Osteocyte (in vitro differentiated cells): ENCODE measurements at regions not wholly inside any gene's neighbourhood (a gene's known extent, or its start where the extent isn't known, plus 50 kb on each side); places are given as distances from the start of the nearest gene placed in this dataset.

Source experiments
- DNase-seq: peaks from one replicate; pipeline ENCODE4 v3.0.0; 2021; ENCODE audit warnings: mixed read lengths; ENCODE audit not compliant: unreplicated experiment; ENCODE audit errors: extremely low spot score
- H3K27ac Mint-ChIP-seq: one replicate; pipeline ENCODE4 v1.8.0; 2021; ENCODE audit warnings: mild to moderate bottlenecking, mixed read lengths; ENCODE audit not compliant: unreplicated experiment
- H3K27me3 Mint-ChIP-seq: one replicate; pipeline ENCODE4 v1.8.0; 2021; ENCODE audit warnings: mixed read lengths; ENCODE audit not compliant: unreplicated experiment
- H3K36me3 Mint-ChIP-seq: one replicate; pipeline ENCODE4 v1.8.0; 2021; ENCODE audit warnings: mixed read lengths; ENCODE audit not compliant: unreplicated experiment
- H3K4me1 Mint-ChIP-seq: one replicate; pipeline ENCODE4 v1.8.0; 2021; ENCODE audit warnings: mixed read lengths; ENCODE audit not compliant: unreplicated experiment
- H3K4me3 Mint-ChIP-seq: one replicate; pipeline ENCODE4 v1.8.0; 2021; ENCODE audit warnings: mild to moderate bottlenecking, moderate library complexity, mixed read lengths; ENCODE audit not compliant: unreplicated experiment
- H3K9me3 Mint-ChIP-seq: one replicate; pipeline ENCODE4 v1.8.0; 2021; ENCODE audit warnings: mixed read lengths; ENCODE audit not compliant: unreplicated experiment
- CTCF ChIP-seq: fragments of 200-600 bp; sonication (generic); IDR thresholded peaks from 2 replicates; pipeline ENCODE4 v1.5.0; 2021; ENCODE audit warnings: antibody characterized with exemption, mild to moderate bottlenecking, moderate library complexity

- Mint-ChIP-seq H3K4me3 (no peak overlapping the region), H3K27ac (no peak overlapping the region), H3K36me3 (no peaks in the 10 kb centered on the region), H3K4me1 (no peaks in the 10 kb centered on the region), H3K9me3 (no peaks in the 10 kb centered on the region), H3K27me3 (peaks cover 36% of the 10 kb centered on the region)
- DNase-seq: no peak
- TF ChIP-seq CTCF: no peak
These were observed 75.3 kb downstream of the ANKRD60 start for GRCh38 chr20:58153121-58153520.

GRCh38 chr20:58150772-58151171, 77.7 kb downstream of the ANKRD60 start:
- no peak overlapping the region for H3K4me3 Mint-ChIP-seq
- DNase-seq: no peak
- peaks cover 57% of the 10 kb centered on the region for H3K27me3 Mint-ChIP-seq
- no peak overlapping the region for H3K27ac Mint-ChIP-seq
- no peak for TF ChIP-seq CTCF
- no peaks in the 10 kb centered on the region for H3K4me1 Mint-ChIP-seq
- H3K9me3 Mint-ChIP-seq: no peaks in the 10 kb centered on the region
- H3K36me3 Mint-ChIP-seq: no peaks in the 10 kb centered on the region

GRCh38 chr20:58149437-58150091, 78.9 kb downstream of the ANKRD60 start:
- DNase-seq: no peak
- Mint-ChIP-seq H3K4me1 (no peaks in the 10 kb centered on the region), H3K27me3 (peaks cover 62% of the 10 kb centered on the region), H3K36me3 (no peaks in the 10 kb centered on the region), H3K9me3 (no peaks in the 10 kb centered on the region), H3K4me3 (no peak overlapping the region), H3K27ac (no peak overlapping the region)
- no peak for TF ChIP-seq CTCF

DNA sequence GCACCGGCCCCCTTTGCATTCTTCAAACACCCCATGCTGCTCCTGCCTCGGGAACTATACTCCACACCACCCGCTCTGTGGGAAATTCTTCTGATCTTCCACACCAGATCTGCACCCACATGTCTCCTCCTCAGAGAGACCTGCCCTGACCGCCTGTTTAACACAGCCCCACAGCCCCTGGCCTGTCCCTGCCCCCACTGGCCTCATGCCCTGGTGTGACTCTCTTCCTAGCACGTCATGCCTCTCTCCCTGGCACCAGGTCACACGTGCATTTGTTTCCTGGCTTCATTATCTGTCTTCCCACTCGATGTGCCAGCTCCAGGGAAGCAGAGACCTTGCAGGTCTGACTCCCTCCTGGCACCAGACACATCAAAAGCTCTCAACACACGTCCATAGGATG, 79.6 kb downstream of the ANKRD60 start:
- Mint-ChIP-seq H3K9me3 (no peaks in the 10 kb centered on the region), H3K27me3 (peaks cover 63% of the 10 kb centered on the region), H3K4me1 (no peaks in the 10 kb centered on the region), H3K27ac (no peak overlapping the region), H3K36me3 (no peaks in the 10 kb centered on the region), H3K4me3 (no peak overlapping the region)
- DNase-seq: no peak
- TF ChIP-seq CTCF: no peak

GRCh38 chr20:58147628-58148370, 80.7 kb downstream of the ANKRD60 start:
- Mint-ChIP-seq H3K9me3 (no peaks in the 10 kb centered on the region), H3K27ac (no peak overlapping the region), H3K4me3 (no peak overlapping the region), H3K4me1 (no peaks in the 10 kb centered on the region), H3K36me3 (no peaks in the 10 kb centered on the region), H3K27me3 (peaks cover 58% of the 10 kb centered on the region)
- TF ChIP-seq CTCF: no peak
- DNase-seq: no peak
